Inflammatory macrophage treated with lipopolysaccharide for 4 hours (primary cell): ENCODE measurements at regions not wholly inside any gene's neighbourhood (a gene's known extent, or its start where the extent isn't known, plus 50 kb on each side); places are given as distances from the start of the nearest gene placed in this dataset.

Experiments
- DNase-seq: peaks from one replicate; pipeline ENCODE4 v3.0.0-alpha.2; 2020

- DNase-seq: no peak
Measured at GRCh38 chr2:7825591-7826312, 856.1 kb upstream of the ID2 start.

- DNase-seq: no peak
Measured at GRCh38 chr2:7826656-7827055, 855.2 kb upstream of the ID2 start.

GRCh38 chr2:7829241-7829640 lies 852.6 kb upstream of the ID2 start:
- DNase-seq: no peak

GRCh38 chr2:7830616-7831015 lies 851.2 kb upstream of the ID2 start:
- no peak for DNase-seq

- no peak for DNase-seq
Measured at GRCh38 chr2:7835151-7835550, 846.7 kb upstream of the ID2 start.

- DNase-seq: peak; percentile 31
Measured at GRCh38 chr2:7835693-7836680, 845.9 kb upstream of the ID2 start.

GRCh38 chr2:7837237-7837760 lies 844.6 kb upstream of the ID2 start:
- DNase-seq: peak; percentile 59

- no peak for DNase-seq
Measured at GRCh38 chr2:7838669-7839068, 843.2 kb upstream of the ID2 start.

GRCh38 chr2:7840651-7841380 lies 841.0 kb upstream of the ID2 start:
- no peak for DNase-seq

- DNase-seq: peak; percentile 26
Measured at GRCh38 chr2:7841751-7842150, 840.1 kb upstream of the ID2 start.

- DNase-seq: no peak
Measured at GRCh38 chr2:7844414-7844965, 837.4 kb upstream of the ID2 start.

GRCh38 chr2:7845332-7845731 lies 836.5 kb upstream of the ID2 start:
- DNase-seq: no peak

GRCh38 chr2:7846607-7847006 lies 835.2 kb upstream of the ID2 start:
- DNase-seq: no peak

- DNase-seq: no peak
Measured at GRCh38 chr2:7847321-7847720, 834.5 kb upstream of the ID2 start.

GRCh38 chr2:7849027-7849426 lies 832.8 kb upstream of the ID2 start:
- DNase-seq: no peak

GRCh38 chr2:7849531-7849930 lies 832.3 kb upstream of the ID2 start:
- DNase-seq: no peak

GRCh38 chr2:7852546-7852945 lies 829.3 kb upstream of the ID2 start:
- peak; percentile 48 for DNase-seq

GRCh38 chr2:7857904-7858303 lies 824.0 kb upstream of the ID2 start:
- DNase-seq: no peak

GRCh38 chr2:7858624-7859023 lies 823.2 kb upstream of the ID2 start:
- DNase-seq: no peak

- DNase-seq: no peak
Measured at GRCh38 chr2:7860693-7861092, 821.2 kb upstream of the ID2 start.

- no peak for DNase-seq
Measured at GRCh38 chr2:7861910-7862702, 819.8 kb upstream of the ID2 start.

- DNase-seq: no peak
Measured at GRCh38 chr2:7866104-7866503, 815.8 kb upstream of the ID2 start.
